Effector memory CD4-positive, alpha-beta T cell (primary cell): ENCODE measurements at regions not wholly inside any gene's neighbourhood (a gene's known extent, or its start where the extent isn't known, plus 50 kb on each side); places are given as distances from the start of the nearest gene placed in this dataset.

Experiments
- DNase-seq, 3 donors: peaks; one replicate each; pipeline ENCODE4 v3.0.0-alpha.2; 2020
- H3K27ac ChIP-seq: 2 replicates; pipeline ENCODE4 v1.7.0; 2013; ENCODE audit warnings: mild to moderate bottlenecking, low read length, moderate library complexity; ENCODE audit not compliant: insufficient read depth, poor library complexity, severe bottlenecking
- H3K27me3 ChIP-seq: replicated peaks from 2 replicates; pipeline ENCODE4 v1.7.0; 2013; ENCODE audit warnings: mild to moderate bottlenecking, low read length; ENCODE audit not compliant: insufficient read depth, control insufficient read depth, poor library complexity, severe bottlenecking
- H3K36me3 ChIP-seq: 2 replicates; pipeline ENCODE4 v1.7.0; 2013; ENCODE audit warnings: mild to moderate bottlenecking, low read length, moderate library complexity; ENCODE audit not compliant: control insufficient read depth, insufficient read depth
- H3K4me1 ChIP-seq: 2 replicates; pipeline ENCODE4 v1.7.0; 2013; ENCODE audit warnings: low read length, mild to moderate bottlenecking; ENCODE audit not compliant: control insufficient read depth, insufficient read depth, poor library complexity, severe bottlenecking
- H3K4me3 ChIP-seq: 2 replicates; pipeline ENCODE4 v1.7.0; 2013; ENCODE audit warnings: low read length, low read depth, mild to moderate bottlenecking; ENCODE audit not compliant: insufficient read depth, poor library complexity, severe bottlenecking
- H3K9me3 ChIP-seq: 2 replicates; pipeline ENCODE4 v1.7.0; 2013; ENCODE audit warnings: mild to moderate bottlenecking, low read length, moderate library complexity; ENCODE audit not compliant: control insufficient read depth

DNA sequence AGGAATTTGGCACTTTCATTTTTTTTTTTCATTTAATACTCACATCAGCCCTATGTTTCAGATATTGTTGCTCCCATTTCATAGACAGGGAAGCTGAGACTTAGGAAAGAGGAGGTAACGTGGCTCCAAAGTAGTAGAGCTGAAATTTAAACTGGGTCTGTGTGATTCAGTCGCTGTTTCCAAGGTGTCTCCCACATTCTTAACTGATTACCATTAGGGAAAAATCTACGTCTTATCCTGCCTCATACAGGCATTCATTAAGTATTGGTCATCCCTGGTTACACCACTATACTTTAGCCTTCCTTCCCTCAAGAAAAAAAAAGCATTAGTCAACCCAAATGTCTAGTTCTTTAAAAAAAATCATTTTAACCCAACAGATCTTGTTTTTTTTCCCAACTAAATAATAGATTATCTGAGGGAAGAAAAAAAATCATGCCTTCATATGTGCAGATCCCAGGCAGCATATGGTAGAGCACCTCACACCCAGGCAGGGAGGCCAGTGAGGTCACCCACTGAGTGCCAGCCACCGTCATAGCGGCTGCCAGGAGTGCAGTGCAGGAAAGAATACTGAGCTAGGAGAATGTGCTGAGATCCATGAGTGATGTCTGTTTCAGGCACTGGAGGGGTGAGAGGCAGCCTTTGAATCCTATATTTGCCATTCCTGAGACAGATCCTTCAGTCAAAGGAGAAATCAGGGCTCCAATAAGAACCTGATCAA, 59.0 kb upstream of the SORCS3 start:
- no peaks in the 10 kb centered on the region for H3K27me3 ChIP-seq
- no peaks in the 10 kb centered on the region for H3K9me3 ChIP-seq
- H3K36me3 ChIP-seq, result no peaks in the 10 kb centered on the region
- H3K27ac ChIP-seq, result no peak overlapping the region
- no peak for DNase-seq
- H3K4me3 ChIP-seq, result no peak overlapping the region
- no peaks in the 10 kb centered on the region for H3K4me1 ChIP-seq

DNA sequence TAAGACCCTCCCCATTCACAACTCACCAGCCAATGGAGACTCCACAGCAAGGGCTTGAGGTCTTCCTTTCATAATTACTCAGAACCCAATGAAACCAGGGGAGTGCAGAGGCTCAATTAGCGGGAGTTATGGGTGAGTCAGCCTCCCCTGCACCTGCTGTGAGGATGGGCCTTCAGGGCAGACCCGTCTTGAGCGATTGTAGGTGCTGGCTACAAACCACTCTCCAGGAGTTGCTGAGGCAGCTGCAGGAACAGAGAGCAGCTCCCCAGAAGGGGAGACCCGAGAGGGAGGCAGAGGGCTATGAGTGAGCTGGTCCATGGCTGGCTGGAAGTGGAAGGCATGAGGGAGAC, 58.5 kb upstream of the SORCS3 start:
- no peak for DNase-seq
- Histone ChIP-seq H3K4me1 (no peaks in the 10 kb centered on the region), H3K9me3 (no peaks in the 10 kb centered on the region), H3K4me3 (no peak overlapping the region), H3K27me3 (no peaks in the 10 kb centered on the region), H3K27ac (no peak overlapping the region), H3K36me3 (no peaks in the 10 kb centered on the region)

GRCh38 chr10:104582966-104583365, 58.1 kb upstream of the SORCS3 start:
- H3K36me3 ChIP-seq, result no peaks in the 10 kb centered on the region
- no peak for DNase-seq
- no peak overlapping the region for H3K27ac ChIP-seq
- H3K9me3 ChIP-seq, result no peaks in the 10 kb centered on the region
- H3K4me3 ChIP-seq, result no peak overlapping the region
- no peaks in the 10 kb centered on the region for H3K4me1 ChIP-seq
- no peaks in the 10 kb centered on the region for H3K27me3 ChIP-seq

GRCh38 chr10:104584541-104584940, 56.5 kb upstream of the SORCS3 start:
- no peak for DNase-seq

GRCh38 chr10:104587751-104588150, 53.3 kb upstream of the SORCS3 start:
- H3K27me3 ChIP-seq, result no peaks in the 10 kb centered on the region
- no peak overlapping the region for H3K4me3 ChIP-seq
- H3K36me3 ChIP-seq, result no peaks in the 10 kb centered on the region
- no peaks in the 10 kb centered on the region for H3K9me3 ChIP-seq
- H3K4me1 ChIP-seq, result no peaks in the 10 kb centered on the region
- H3K27ac ChIP-seq, result no peak overlapping the region
- no peak for DNase-seq

More at GRCh38 chr10:104584541-104584940, 56.5 kb upstream of the SORCS3 start:
- H3K4me1 ChIP-seq, result no peaks in the 10 kb centered on the region
- H3K9me3 ChIP-seq, result no peaks in the 10 kb centered on the region
- H3K27ac ChIP-seq, result no peak overlapping the region
- H3K27me3 ChIP-seq, result no peaks in the 10 kb centered on the region
- no peak overlapping the region for H3K4me3 ChIP-seq
- no peaks in the 10 kb centered on the region for H3K36me3 ChIP-seq

- H3K27ac ChIP-seq, result no peak overlapping the region
- H3K4me1 ChIP-seq, result no peaks in the 10 kb centered on the region
- H3K27me3 ChIP-seq, result no peaks in the 10 kb centered on the region
- H3K36me3 ChIP-seq, result no peaks in the 10 kb centered on the region
- H3K9me3 ChIP-seq, result no peaks in the 10 kb centered on the region
- DNase-seq, result no peak
- no peak overlapping the region for H3K4me3 ChIP-seq
Measured at GRCh38 chr10:104589431-104589830, 51.7 kb upstream of the SORCS3 start.

GRCh38 chr10:104589871-104590270, 51.2 kb upstream of the SORCS3 start:
- Histone ChIP-seq H3K36me3 (no peaks in the 10 kb centered on the region), H3K27ac (no peak overlapping the region), H3K9me3 (no peaks in the 10 kb centered on the region), H3K4me1 (no peaks in the 10 kb centered on the region), H3K4me3 (no peak overlapping the region), H3K27me3 (no peaks in the 10 kb centered on the region)
- DNase-seq, result no peak
